ENCODE measurements at regions not wholly inside any gene's neighbourhood (a gene's known extent, or its start where the extent isn't known, plus 50 kb on each side); places are given as distances from the start of the nearest gene placed in this dataset.

DNA sequence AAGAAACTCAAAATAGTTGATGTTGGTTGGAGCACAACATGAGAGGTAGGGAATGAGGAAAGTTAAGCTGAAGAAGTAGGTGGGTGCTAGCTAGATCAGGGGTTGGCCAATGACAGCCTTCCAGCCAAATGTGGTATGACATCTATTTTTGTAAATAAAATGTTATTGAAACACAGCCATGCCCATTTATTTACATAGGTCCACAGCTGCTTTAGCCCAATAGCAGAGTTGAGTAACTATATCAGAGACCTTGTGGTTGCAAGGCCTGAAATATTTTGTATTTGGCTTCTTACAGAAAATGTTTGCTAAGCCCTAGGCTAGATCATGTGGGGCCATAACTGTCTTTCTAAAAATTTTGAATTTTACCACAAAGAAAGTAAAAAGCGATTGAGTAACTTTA lies 234.9 kb upstream of the CTSO start:
- H3K9me2 ChIP-seq (ENCODE audit: insufficient read depth) = no peaks in the 10 kb centered on the region
- H3K27ac Mint-ChIP-seq = no peak overlapping the region
- H3K27ac ChIP-seq (ENCODE audit: low read depth) = no peak overlapping the region
- no peaks in the 10 kb centered on the region for H3K36me3 ChIP-seq (ENCODE audit: insufficient read depth)
- TF ChIP-seq, protein P1, sequence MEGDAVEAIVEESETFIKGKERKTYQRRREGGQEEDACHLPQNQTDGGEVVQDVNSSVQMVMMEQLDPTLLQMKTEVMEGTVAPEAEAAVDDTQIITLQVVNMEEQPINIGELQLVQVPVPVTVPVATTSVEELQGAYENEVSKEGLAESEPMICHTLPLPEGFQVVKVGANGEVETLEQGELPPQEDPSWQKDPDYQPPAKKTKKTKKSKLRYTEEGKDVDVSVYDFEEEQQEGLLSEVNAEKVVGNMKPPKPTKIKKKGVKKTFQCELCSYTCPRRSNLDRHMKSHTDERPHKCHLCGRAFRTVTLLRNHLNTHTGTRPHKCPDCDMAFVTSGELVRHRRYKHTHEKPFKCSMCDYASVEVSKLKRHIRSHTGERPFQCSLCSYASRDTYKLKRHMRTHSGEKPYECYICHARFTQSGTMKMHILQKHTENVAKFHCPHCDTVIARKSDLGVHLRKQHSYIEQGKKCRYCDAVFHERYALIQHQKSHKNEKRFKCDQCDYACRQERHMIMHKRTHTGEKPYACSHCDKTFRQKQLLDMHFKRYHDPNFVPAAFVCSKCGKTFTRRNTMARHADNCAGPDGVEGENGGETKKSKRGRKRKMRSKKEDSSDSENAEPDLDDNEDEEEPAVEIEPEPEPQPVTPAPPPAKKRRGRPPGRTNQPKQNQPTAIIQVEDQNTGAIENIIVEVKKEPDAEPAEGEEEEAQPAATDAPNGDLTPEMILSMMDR (conservative IDR thresholded peaks at IDR 0.05; ENCODE audit: low read depth in 2 of 2) = no peak
- no peaks in the 10 kb centered on the region for H3K36me3 Mint-ChIP-seq (ENCODE audit: low read depth)
- no peak overlapping the region for H3K4me3 ChIP-seq
- no peak for DNase-seq (ENCODE audit: low spot score)
- H3K4me3 Mint-ChIP-seq = no peak overlapping the region
- no peaks in the 10 kb centered on the region for H3K27me3 ChIP-seq (ENCODE audit: insufficient read depth)
- no peaks in the 10 kb centered on the region for H3K79me2 ChIP-seq (replicated peaks; ENCODE audit: insufficient read depth)
- H3K9me3 Mint-ChIP-seq = no peaks in the 10 kb centered on the region
- H3K4me1 Mint-ChIP-seq = peaks cover 9% of the 10 kb centered on the region; the same call in 2 of the 3 replicates
- peaks cover 1% of the 10 kb centered on the region for H3K27me3 Mint-ChIP-seq (ENCODE audit: insufficient read depth, low read depth, poor library complexity)
- H2AFZ ChIP-seq = no peak overlapping the region
- no peak for ATAC-seq
- no peaks in the 10 kb centered on the region for H3K4me1 ChIP-seq (ENCODE audit: insufficient read depth)
- no peak overlapping the region for H3K4me2 ChIP-seq
- H4K20me1 ChIP-seq (replicated peaks; ENCODE audit: insufficient read depth) = no peaks in the 10 kb centered on the region
- no peaks in the 10 kb centered on the region for H3F3A ChIP-seq (replicated peaks; ENCODE audit: low read depth)

DNA sequence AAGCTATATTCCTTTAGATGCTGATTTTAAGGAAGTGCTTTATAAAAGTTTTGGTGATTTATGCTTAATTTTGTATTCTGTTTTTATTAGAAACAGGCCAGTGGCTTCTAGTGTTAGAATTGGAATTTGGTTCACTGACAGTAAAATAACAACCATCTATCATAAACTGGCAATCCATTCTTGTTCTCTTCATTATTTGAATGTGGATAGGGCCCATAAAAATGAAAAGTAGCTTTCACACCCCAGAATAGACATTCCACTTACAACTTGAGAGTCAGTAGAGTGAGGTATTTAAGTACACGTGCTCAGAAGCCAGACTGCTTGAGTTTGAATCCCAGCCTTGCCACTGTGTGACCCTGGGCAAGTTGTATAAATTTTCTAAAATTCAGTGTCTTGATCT lies 232.4 kb upstream of the CTSO start:
- Mint-ChIP-seq H3K4me1 (no peaks in the 10 kb centered on the region), H3K4me3 (no peak overlapping the region), H3K9me3 (no peaks in the 10 kb centered on the region), H3K27ac (no peak overlapping the region), H3K36me3 (ENCODE audit: low read depth) (no peaks in the 10 kb centered on the region), H3K27me3 (ENCODE audit: insufficient read depth, low read depth, poor library complexity) (peaks cover 1% of the 10 kb centered on the region)
- no peaks in the 10 kb centered on the region for H3F3A ChIP-seq (replicated peaks; ENCODE audit: low read depth)
- TF ChIP-seq NANOG (IDR thresholded peaks at IDR 0.05; ENCODE audit: borderline replicate concordance) (no peak), ZNF114 (CRISPR knock-in tag; IDR thresholded peaks at IDR 0.05) (no peak), STAT1 (IDR thresholded peaks at IDR 0.05; ENCODE audit: unreplicated experiment) (no peak), EZH2 (IDR thresholded peaks at IDR 0.05; ENCODE audit: low read depth, unreplicated experiment) (no peak)
- TF ChIP-seq, protein P2, sequence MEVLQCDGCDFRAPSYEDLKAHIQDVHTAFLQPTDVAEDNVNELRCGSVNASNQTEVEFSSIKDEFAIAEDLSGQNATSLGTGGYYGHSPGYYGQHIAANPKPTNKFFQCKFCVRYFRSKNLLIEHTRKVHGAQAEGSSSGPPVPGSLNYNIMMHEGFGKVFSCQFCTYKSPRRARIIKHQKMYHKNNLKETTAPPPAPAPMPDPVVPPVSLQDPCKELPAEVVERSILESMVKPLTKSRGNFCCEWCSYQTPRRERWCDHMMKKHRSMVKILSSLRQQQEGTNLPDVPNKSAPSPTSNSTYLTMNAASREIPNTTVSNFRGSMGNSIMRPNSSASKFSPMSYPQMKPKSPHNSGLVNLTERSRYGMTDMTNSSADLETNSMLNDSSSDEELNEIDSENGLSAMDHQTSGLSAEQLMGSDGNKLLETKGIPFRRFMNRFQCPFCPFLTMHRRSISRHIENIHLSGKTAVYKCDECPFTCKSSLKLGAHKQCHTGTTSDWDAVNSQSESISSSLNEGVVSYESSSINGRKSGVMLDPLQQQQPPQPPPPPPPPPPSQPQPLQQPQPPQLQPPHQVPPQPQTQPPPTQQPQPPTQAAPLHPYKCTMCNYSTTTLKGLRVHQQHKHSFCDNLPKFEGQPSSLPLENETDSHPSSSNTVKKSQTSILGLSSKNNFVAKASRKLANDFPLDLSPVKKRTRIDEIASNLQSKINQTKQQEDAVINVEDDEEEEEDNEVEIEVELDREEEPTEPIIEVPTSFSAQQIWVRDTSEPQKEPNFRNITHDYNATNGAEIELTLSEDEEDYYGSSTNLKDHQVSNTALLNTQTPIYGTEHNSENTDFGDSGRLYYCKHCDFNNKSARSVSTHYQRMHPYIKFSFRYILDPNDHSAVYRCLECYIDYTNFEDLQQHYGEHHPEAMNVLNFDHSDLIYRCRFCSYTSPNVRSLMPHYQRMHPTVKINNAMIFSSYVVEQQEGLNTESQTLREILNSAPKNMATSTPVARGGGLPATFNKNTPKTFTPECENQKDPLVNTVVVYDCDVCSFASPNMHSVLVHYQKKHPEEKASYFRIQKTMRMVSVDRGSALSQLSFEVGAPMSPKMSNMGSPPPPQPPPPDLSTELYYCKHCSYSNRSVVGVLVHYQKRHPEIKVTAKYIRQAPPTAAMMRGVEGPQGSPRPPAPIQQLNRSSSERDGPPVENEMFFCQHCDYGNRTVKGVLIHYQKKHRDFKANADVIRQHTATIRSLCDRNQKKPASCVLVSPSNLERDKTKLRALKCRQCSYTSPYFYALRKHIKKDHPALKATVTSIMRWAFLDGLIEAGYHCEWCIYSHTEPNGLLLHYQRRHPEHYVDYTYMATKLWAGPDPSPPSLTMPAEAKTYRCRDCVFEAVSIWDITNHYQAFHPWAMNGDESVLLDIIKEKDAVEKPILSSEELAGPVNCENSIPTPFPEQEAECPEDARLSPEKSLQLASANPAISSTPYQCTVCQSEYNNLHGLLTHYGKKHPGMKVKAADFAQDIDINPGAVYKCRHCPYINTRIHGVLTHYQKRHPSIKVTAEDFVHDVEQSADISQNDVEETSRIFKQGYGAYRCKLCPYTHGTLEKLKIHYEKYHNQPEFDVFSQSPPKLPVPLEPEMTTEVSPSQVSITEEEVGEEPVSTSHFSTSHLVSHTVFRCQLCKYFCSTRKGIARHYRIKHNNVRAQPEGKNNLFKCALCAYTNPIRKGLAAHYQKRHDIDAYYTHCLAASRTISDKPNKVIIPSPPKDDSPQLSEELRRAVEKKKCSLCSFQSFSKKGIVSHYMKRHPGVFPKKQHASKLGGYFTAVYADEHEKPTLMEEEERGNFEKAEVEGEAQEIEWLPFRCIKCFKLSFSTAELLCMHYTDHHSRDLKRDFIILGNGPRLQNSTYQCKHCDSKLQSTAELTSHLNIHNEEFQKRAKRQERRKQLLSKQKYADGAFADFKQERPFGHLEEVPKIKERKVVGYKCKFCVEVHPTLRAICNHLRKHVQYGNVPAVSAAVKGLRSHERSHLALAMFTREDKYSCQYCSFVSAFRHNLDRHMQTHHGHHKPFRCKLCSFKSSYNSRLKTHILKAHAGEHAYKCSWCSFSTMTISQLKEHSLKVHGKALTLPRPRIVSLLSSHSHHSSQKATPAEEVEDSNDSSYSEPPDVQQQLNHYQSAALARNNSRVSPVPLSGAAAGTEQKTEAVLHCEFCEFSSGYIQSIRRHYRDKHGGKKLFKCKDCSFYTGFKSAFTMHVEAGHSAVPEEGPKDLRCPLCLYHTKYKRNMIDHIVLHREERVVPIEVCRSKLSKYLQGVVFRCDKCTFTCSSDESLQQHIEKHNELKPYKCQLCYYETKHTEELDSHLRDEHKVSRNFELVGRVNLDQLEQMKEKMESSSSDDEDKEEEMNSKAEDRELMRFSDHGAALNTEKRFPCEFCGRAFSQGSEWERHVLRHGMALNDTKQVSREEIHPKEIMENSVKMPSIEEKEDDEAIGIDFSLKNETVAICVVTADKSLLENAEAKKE (CRISPR knock-in tag; IDR thresholded peaks at IDR 0.05) = no peak
- no peak overlapping the region for H3K4me3 ChIP-seq
- no peaks in the 10 kb centered on the region for H3K36me3 ChIP-seq (ENCODE audit: insufficient read depth)
- no peaks in the 10 kb centered on the region for H4K20me1 ChIP-seq (replicated peaks; ENCODE audit: insufficient read depth)
- no peak for ATAC-seq
- no peaks in the 10 kb centered on the region for H3K79me2 ChIP-seq (replicated peaks; ENCODE audit: insufficient read depth)
- H3K27me3 ChIP-seq (ENCODE audit: insufficient read depth) = no peaks in the 10 kb centered on the region
- no peak overlapping the region for H3K4me2 ChIP-seq
- H2AFZ ChIP-seq = no peak overlapping the region
- no peaks in the 10 kb centered on the region for H3K9me2 ChIP-seq (ENCODE audit: insufficient read depth)
- DNase-seq (ENCODE audit: low spot score) = no peak
- no peaks in the 10 kb centered on the region for H3K4me1 ChIP-seq (ENCODE audit: insufficient read depth)
- no peak overlapping the region for H3K27ac ChIP-seq (ENCODE audit: low read depth)

All from GM23338 (cell line).